Suprapubic skin (tissue), 4 donors: ENCODE measurements at regions not wholly inside any gene's neighbourhood (a gene's known extent, or its start where the extent isn't known, plus 50 kb on each side); places are given as distances from the start of the nearest gene placed in this dataset.

Source experiments
- CTCF ChIP-seq, 2 donors: fragments of 200-600 bp in 1 of 2; fragments of 450-650 bp in 1 of 2; sonication (generic) in 1 of 2; IDR thresholded peaks; one replicate each; pipeline ENCODE4 v1.5.1; 2016 to 2019; ENCODE audit warnings: antibody characterized with exemption in 2 of 2, mild to moderate bottlenecking in 1 of 2, moderate library complexity in 1 of 2
- EP300 ChIP-seq: sonication (generic); formaldehyde crosslinking; IDR thresholded peaks from one replicate; pipeline ENCODE4 v1.6.1; 2017; ENCODE audit warnings: antibody characterized with exemption
- POLR2A ChIP-seq, 2 donors: fragments of 450-650 bp; IDR thresholded peaks; one replicate each; pipeline ENCODE4 v1.6.1; 2017; ENCODE audit warnings: antibody characterized with exemption in 2 of 2, mild to moderate bottlenecking in 2 of 2, moderate library complexity in 2 of 2
- POLR2AphosphoS5 ChIP-seq, 3 donors: sonication (generic); formaldehyde crosslinking; IDR thresholded peaks; one replicate each; pipeline ENCODE4 v1.6.1; 2017; ENCODE audit warnings: antibody characterized with exemption in 3 of 3

GRCh38 chr12:98423963-98424362 lies 91.4 kb upstream of the TMPO start:
- TF ChIP-seq CTCF (IDR thresholded peaks at IDR 0.05) = no peak
- TF ChIP-seq POLR2AphosphoS5 (IDR thresholded peaks at IDR 0.05) = no peak
- no peak for TF ChIP-seq POLR2A (IDR thresholded peaks at IDR 0.05)
- no peak for TF ChIP-seq EP300
